RWPE2 (cell line): ENCODE measurements at regions not wholly inside any gene's neighbourhood (a gene's known extent, or its start where the extent isn't known, plus 50 kb on each side); places are given as distances from the start of the nearest gene placed in this dataset.

Experiments used
- ATAC-seq: fragments of 200-7000 bp; cut with Tn5 transposase; 3 replicates; pipeline ENCODE4 v1.9.1; 2021; ENCODE audit warnings: low read depth
- DNase-seq: peaks from one replicate; pipeline ENCODE4 v3.0.0-alpha.2; 2020; ENCODE audit warnings: low spot score
- H3K27ac ChIP-seq: fragments of 450-650 bp; 2 replicates; pipeline ENCODE4 v1.5.1; 2017; ENCODE audit warnings: mild to moderate bottlenecking; ENCODE audit not compliant: poor library complexity, severe bottlenecking
- H3K27me3 ChIP-seq: fragments of 250-450 bp; sonication (Bioruptor Pico); 2 replicates; pipeline ENCODE4 v1.5.1; 2021; ENCODE audit warnings: mild to moderate bottlenecking, moderate library complexity; ENCODE audit not compliant: insufficient read depth, poor library complexity, severe bottlenecking
- H3K36me3 ChIP-seq: fragments of 250-450 bp; sonication (Bioruptor Pico); 2 replicates; pipeline ENCODE4 v1.5.1; 2020; ENCODE audit warnings: low read depth, mild to moderate bottlenecking, moderate library complexity
- H3K4me1 ChIP-seq: fragments of 250-450 bp; sonication (Bioruptor Pico); 2 replicates; pipeline ENCODE4 v1.5.1; 2021; ENCODE audit warnings: mild to moderate bottlenecking, moderate library complexity; ENCODE audit not compliant: insufficient read depth, poor library complexity, severe bottlenecking
- H3K4me3 ChIP-seq: fragments of 250-450 bp; sonication (Bioruptor Pico); 2 replicates; pipeline ENCODE4 v1.5.1; 2021; ENCODE audit warnings: mild to moderate bottlenecking, moderate library complexity; ENCODE audit not compliant: severe bottlenecking
- H3K9me3 ChIP-seq: fragments of 250-450 bp; sonication (Bioruptor Pico); 2 replicates; pipeline ENCODE4 v1.5.1; 2021; ENCODE audit warnings: mild to moderate bottlenecking, moderate library complexity; ENCODE audit not compliant: severe bottlenecking
- CTCF ChIP-seq: fragments of 450-650 bp; IDR thresholded peaks from one replicate; pipeline ENCODE4 v1.5.1; 2017; ENCODE audit warnings: mild to moderate bottlenecking, moderate library complexity; ENCODE audit not compliant: poor library complexity, severe bottlenecking

GRCh38 chr12:31803306-31804184, 74.7 kb upstream of the AMN1 start:
- Histone ChIP-seq H3K4me3 (no peak overlapping the region), H3K27me3 (no peaks in the 10 kb centered on the region), H3K9me3 (no peaks in the 10 kb centered on the region), H3K4me1 (no peaks in the 10 kb centered on the region), H3K27ac (no peak overlapping the region), H3K36me3 (no peaks in the 10 kb centered on the region)
- DNase-seq = no peak
- no peak for ATAC-seq
- no peak for TF ChIP-seq CTCF

- no peak for DNase-seq
- ATAC-seq = no peak
- no peaks in the 10 kb centered on the region for H3K36me3 ChIP-seq
- H3K27ac ChIP-seq = no peak overlapping the region
- no peaks in the 10 kb centered on the region for H3K9me3 ChIP-seq
- no peak overlapping the region for H3K4me3 ChIP-seq
- H3K27me3 ChIP-seq = no peaks in the 10 kb centered on the region
- no peak for TF ChIP-seq CTCF
- H3K4me1 ChIP-seq = no peaks in the 10 kb centered on the region
Observed at GRCh38 chr12:31801872-31802271, 73.1 kb upstream of the AMN1 start.

GRCh38 chr12:31797230-31797872, 68.5 kb upstream of the AMN1 start:
- H3K36me3 ChIP-seq = no peaks in the 10 kb centered on the region
- no peak for TF ChIP-seq CTCF
- ATAC-seq = no peak

GRCh38 chr12:31796270-31796951, 67.6 kb upstream of the AMN1 start:
- DNase-seq = no peak
- no peak for ATAC-seq
- Histone ChIP-seq H3K9me3 (no peaks in the 10 kb centered on the region), H3K27me3 (no peaks in the 10 kb centered on the region), H3K27ac (no peak overlapping the region), H3K36me3 (no peaks in the 10 kb centered on the region), H3K4me1 (no peaks in the 10 kb centered on the region), H3K4me3 (no peak overlapping the region)
- TF ChIP-seq CTCF = no peak

More at GRCh38 chr12:31797230-31797872, 68.5 kb upstream of the AMN1 start:
- H3K4me3 ChIP-seq = no peak overlapping the region
- no peak overlapping the region for H3K27ac ChIP-seq
- H3K9me3 ChIP-seq = no peaks in the 10 kb centered on the region
- no peak for DNase-seq
- H3K4me1 ChIP-seq = no peaks in the 10 kb centered on the region
- no peaks in the 10 kb centered on the region for H3K27me3 ChIP-seq
